ENCODE measurements at regions not wholly inside any gene's neighbourhood (a gene's known extent, or its start where the extent isn't known, plus 50 kb on each side); places are given as distances from the start of the nearest gene placed in this dataset.
A peak's percentile ranks its signal among the peaks of the same experiment; 100 is the strongest.

DNA sequence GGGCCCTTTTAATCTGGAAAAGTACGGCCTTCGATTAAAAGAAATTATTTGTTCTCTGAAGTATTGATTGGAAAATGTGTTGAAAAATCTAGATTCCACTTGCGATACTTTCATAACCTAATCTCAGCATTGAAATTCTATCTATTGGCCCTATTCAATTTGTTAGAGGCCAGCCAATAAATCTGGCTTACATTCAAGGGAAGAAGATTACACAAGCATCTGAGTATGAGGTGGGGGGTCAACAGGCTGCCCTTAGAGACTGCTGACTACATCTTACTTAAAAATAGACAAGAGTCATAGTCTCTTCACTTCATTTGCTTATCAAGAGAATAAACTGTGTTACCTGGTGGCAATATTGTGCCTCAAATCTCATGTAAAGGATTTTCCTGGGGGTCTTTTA, 248.0 kb upstream of the KCNIP4 start:
- H3K4me1 ChIP-seq = peaks cover 9% of the 10 kb centered on the region
- H3K27me3 ChIP-seq = no peaks in the 10 kb centered on the region
- no peaks in the 10 kb centered on the region for H4K20me1 ChIP-seq
- H3K27ac ChIP-seq = no peak overlapping the region
- no peak overlapping the region for H3K4me2 ChIP-seq
- no peak overlapping the region for H3K9ac ChIP-seq
- no peaks in the 10 kb centered on the region; the same call in 1 of the 2 replicates for H3K9me3 ChIP-seq
- no peak for TF ChIP-seq Cebpa-rat (IDR thresholded peaks at IDR 0.05)
- H3K36me3 ChIP-seq = no peaks in the 10 kb centered on the region
- no peak overlapping the region for H3K4me3 ChIP-seq

DNA sequence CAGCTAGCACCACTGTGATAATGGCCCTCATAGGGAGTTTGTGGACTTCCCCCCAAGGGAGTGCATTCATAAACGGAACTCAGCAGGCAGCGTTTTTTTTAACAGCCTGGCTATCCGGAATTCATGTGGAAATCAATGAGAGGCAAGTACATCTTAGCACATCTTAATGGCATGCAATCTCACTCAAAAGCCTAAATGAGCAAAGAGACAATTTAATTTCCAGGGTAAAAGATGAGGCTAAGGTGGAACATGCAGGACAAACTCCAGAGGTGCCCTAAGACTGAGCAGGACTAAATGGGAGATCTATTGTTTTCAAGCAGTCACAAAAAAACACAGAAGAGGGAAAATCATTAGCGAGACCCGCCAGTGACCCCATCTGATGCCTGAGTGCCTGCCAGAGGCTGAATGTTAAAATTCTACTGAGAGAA, 243.5 kb upstream of the KCNIP4 start:
- peak overlapping the region; percentile 51 for H3K4me2 ChIP-seq
- H4K20me1 ChIP-seq = no peaks in the 10 kb centered on the region
- H3K27me3 ChIP-seq = no peaks in the 10 kb centered on the region
- TF ChIP-seq Cebpa-rat (IDR thresholded peaks at IDR 0.05) = no peak
- no peak overlapping the region for H3K4me3 ChIP-seq
- peaks cover 10% of the 10 kb centered on the region for H3K4me1 ChIP-seq
- H3K9me3 ChIP-seq = no peaks in the 10 kb centered on the region; the same call in 1 of the 2 replicates
- no peaks in the 10 kb centered on the region for H3K36me3 ChIP-seq
- no peak overlapping the region for H3K27ac ChIP-seq
- H3K9ac ChIP-seq = no peak overlapping the region

DNA sequence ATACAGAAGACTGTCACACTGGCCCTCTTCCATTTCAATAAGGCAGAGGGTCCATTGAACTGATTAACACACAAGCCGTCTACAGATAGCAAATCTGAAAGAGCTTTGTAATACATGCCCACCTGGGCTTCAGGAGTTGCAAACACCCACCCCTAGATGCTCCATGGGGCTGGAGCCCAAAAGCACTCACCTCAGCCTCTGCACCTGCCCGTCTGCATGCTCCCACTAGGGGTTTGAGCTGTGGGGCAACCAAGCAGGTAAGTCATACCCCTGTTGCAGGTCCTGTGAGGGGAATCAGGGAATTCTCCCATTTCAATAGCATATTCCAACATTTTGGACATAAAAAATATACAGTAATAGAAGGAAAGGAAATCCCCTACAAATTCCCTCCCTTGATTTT, 243.0 kb upstream of the KCNIP4 start:
- TF ChIP-seq Cebpa-rat (IDR thresholded peaks at IDR 0.05) = no peak
- Histone ChIP-seq H4K20me1 (no peaks in the 10 kb centered on the region), H3K9me3 (no peaks in the 10 kb centered on the region; the same call in 1 of the 2 replicates), H3K9ac (no peak overlapping the region), H3K36me3 (no peaks in the 10 kb centered on the region), H3K4me1 (peaks cover 10% of the 10 kb centered on the region), H3K27me3 (no peaks in the 10 kb centered on the region), H3K4me3 (no peak overlapping the region), H3K4me2 (peak overlapping the region; percentile 51), H3K27ac (no peak overlapping the region)

DNA sequence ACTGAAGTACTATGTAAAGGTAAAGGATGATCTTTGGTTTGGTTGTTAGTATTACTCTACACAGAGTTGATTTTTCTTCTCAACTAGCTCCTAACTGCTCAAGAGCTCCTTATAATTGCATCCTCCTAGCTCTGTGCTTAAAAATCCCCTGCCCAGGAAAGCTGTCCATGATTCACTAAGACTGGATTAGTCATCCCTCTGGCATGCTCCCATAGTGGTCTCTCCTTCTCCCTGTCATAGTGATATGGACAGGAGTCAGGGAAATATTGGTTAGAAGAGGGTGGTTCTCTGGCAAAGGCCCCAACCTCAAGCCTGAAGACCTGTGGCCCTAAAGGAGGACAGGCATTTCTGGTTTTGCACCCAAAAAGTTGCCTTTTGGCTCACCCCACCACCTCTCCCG, 242.3 kb upstream of the KCNIP4 start:
- H3K27me3 ChIP-seq = no peaks in the 10 kb centered on the region
- H3K9me3 ChIP-seq = no peaks in the 10 kb centered on the region; the same call in 1 of the 2 replicates
- TF ChIP-seq Cebpa-rat (IDR thresholded peaks at IDR 0.05) = no peak
- H3K4me2 ChIP-seq = no peak overlapping the region
- H3K36me3 ChIP-seq = no peaks in the 10 kb centered on the region
- no peak overlapping the region for H3K27ac ChIP-seq
- peaks cover 10% of the 10 kb centered on the region for H3K4me1 ChIP-seq
- H3K9ac ChIP-seq = no peak overlapping the region
- no peaks in the 10 kb centered on the region for H4K20me1 ChIP-seq
- H3K4me3 ChIP-seq = no peak overlapping the region

DNA sequence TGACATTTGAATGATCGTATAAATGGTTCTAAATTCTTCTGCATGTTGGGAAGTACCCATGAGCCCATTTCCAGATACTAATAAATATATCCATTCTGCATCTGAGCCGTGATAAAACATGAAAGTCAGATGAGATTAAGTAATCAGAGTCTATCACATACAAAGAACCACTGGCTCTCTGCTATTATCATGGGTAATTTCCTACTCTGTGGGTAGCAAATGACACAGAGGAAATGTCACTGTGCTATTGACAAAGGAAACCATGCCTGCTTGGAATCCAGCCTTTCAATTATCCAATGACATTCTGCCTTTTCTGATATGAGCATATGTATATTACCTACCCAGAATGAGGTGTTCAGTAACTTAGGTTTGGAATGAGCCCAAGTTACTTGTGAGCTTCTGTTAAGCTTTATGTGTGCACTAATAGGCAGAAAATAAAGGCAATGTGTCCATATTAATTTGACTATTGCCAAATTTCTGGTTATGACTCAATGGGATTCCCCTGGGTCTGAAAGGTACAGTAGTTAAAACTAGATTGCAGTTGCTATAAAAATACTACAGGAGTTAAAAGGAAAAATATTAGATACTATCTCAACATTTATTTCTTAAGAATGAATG, 238.7 kb upstream of the KCNIP4 start:
- no peak for TF ChIP-seq Cebpa-rat (IDR thresholded peaks at IDR 0.05)
- Histone ChIP-seq H3K9ac (no peak overlapping the region), H3K4me2 (no peak overlapping the region), H3K27me3 (no peaks in the 10 kb centered on the region), H4K20me1 (no peaks in the 10 kb centered on the region), H3K36me3 (no peaks in the 10 kb centered on the region), H3K4me1 (peaks cover 9% of the 10 kb centered on the region), H3K4me3 (no peak overlapping the region), H3K27ac (no peak overlapping the region), H3K9me3 (no peaks in the 10 kb centered on the region)

DNA sequence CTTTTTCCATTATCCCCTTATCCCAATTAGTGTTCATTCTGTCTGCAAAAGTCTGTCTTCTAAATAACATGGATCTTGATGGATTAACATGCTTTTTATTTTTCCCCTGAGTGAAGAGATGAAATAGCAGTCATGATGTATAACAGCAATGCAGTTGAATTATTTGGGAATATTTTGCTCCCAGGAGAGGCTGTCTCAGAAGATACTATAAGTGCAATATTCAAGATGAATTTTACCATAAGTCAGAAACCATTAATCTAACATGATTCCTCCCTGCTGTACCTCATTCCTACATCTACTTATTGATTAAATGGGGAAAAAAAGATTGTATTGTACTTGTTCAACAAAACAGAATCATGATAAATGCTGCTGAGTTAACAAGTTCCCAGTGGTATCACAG, 233.2 kb upstream of the KCNIP4 start:
- no peak overlapping the region for H3K27ac ChIP-seq
- no peaks in the 10 kb centered on the region for H3K4me1 ChIP-seq
- no peaks in the 10 kb centered on the region for H3K36me3 ChIP-seq
- no peak overlapping the region for H3K4me3 ChIP-seq
- H3K9me3 ChIP-seq = peaks cover 3% of the 10 kb centered on the region
- TF ChIP-seq Cebpa-rat (IDR thresholded peaks at IDR 0.05) = no peak
- no peak overlapping the region for H3K9ac ChIP-seq
- no peaks in the 10 kb centered on the region for H4K20me1 ChIP-seq
- H3K27me3 ChIP-seq = no peaks in the 10 kb centered on the region
- no peak overlapping the region for H3K4me2 ChIP-seq

DNA sequence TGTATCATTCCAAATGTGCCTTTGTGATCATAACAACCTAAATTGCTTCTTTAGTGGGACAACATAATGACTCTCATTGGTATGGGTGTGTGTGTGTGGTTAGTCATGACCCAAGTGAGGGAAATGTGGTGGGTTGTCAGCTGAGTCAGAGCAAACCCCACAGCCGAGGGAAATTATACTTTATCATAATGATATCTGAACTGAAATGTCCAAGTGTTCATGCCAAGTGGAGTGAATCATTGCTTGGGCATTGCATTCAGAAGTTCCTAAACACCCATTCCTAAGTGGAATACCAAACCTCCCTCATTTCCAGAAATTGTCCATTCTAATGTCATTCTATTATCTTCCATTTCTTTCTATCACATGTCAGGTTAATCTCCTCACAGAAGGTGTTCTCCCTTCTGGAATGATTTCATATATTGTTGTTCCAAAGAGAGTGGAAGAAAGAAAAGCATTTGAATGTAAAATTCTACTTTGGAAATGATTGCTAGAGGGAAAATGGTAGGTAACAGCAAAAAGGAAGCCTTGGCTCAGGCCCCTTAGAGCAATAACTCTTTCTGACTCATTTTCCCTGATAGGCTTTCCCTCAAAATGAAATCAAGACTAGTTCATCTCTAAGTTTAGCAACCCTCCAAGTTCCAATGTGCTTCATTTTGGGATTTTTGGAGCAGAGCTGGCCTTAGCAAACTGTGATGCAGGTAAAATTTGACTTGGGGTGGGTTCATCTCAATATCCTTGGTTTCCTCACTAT, 230.7 kb upstream of the KCNIP4 start:
- H3K9me3 ChIP-seq = peaks cover 15% of the 10 kb centered on the region
- no peaks in the 10 kb centered on the region for H3K36me3 ChIP-seq
- H3K27me3 ChIP-seq = no peaks in the 10 kb centered on the region
- H3K4me2 ChIP-seq = no peak overlapping the region
- H4K20me1 ChIP-seq = no peaks in the 10 kb centered on the region
- no peaks in the 10 kb centered on the region for H3K4me1 ChIP-seq
- H3K4me3 ChIP-seq = no peak overlapping the region
- H3K9ac ChIP-seq = no peak overlapping the region
- no peak overlapping the region for H3K27ac ChIP-seq
- TF ChIP-seq Cebpa-rat (IDR thresholded peaks at IDR 0.05) = no peak

DNA sequence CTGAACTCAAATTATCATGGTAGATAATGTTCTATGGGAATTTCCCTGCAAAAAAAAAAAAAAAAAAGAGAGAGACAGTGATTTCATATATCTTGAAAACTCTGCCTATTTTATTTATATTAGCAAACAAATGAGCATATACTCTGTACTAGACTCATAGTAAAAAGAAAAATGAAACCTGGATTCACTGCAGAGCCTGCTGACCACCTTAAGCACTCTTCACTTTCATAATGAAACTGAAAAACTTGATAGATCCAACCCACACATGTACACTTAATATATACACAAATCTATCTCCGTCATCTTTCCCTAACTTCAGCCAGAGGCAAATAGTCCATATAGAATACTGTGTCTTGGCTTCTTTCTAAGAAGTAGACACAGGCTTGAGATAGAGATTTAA, 226.1 kb upstream of the KCNIP4 start:
- Histone ChIP-seq H4K20me1 (no peaks in the 10 kb centered on the region), H3K27ac (no peak overlapping the region), H3K4me1 (no peaks in the 10 kb centered on the region), H3K9ac (no peak overlapping the region), H3K27me3 (no peaks in the 10 kb centered on the region), H3K36me3 (no peaks in the 10 kb centered on the region), H3K4me2 (no peak overlapping the region), H3K4me3 (no peak overlapping the region), H3K9me3 (peaks cover 15% of the 10 kb centered on the region)
- no peak for TF ChIP-seq Cebpa-rat (IDR thresholded peaks at IDR 0.05)

DNA sequence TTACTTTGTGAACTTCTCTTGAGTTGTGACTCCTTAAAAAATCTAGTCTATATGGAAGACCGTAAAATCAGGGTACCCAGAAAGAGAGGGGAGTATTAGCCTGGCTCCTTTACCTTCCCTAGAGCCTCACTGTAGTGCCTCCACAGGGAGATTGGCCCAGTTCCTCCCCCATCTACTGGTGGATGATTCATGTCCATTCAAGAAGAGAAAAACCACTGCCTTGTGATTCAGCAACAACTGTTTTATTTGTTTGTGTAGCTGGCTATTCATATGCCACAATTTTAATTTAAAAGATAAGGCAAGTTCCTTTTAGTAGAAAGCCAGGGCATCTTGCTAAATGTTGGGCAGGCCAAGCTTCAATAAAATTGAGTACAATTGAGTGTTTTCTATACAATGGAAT, 221.8 kb upstream of the KCNIP4 start:
- no peaks in the 10 kb centered on the region for H3K36me3 ChIP-seq
- no peak overlapping the region for H3K4me2 ChIP-seq
- no peaks in the 10 kb centered on the region for H3K4me1 ChIP-seq
- no peak overlapping the region for H3K4me3 ChIP-seq
- no peaks in the 10 kb centered on the region for H4K20me1 ChIP-seq
- no peaks in the 10 kb centered on the region for H3K27me3 ChIP-seq
- no peaks in the 10 kb centered on the region for H3K9me3 ChIP-seq
- no peak for TF ChIP-seq Cebpa-rat (IDR thresholded peaks at IDR 0.05)
- H3K9ac ChIP-seq = no peak overlapping the region
- H3K27ac ChIP-seq = no peak overlapping the region

DNA sequence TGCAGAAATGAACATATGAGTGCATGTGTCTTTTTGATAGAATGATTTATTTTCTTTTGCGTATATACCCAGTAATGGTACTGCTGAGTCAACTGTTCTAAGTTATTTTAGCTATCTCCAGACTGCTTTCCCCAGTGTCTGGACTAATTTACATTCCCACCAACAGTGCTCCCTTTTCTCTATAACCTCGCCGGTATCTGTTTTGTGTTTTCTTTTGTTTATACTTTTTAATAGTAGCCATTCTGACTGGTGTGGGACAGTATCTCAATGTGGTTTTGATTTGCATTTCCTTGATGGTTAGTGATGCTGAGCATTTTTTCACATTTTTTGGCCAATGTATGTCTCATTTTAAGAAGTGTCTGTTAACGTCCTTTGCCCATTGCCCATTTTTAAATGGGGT, 218.6 kb upstream of the KCNIP4 start:
- no peak overlapping the region for H3K27ac ChIP-seq
- no peaks in the 10 kb centered on the region for H4K20me1 ChIP-seq
- H3K27me3 ChIP-seq = no peaks in the 10 kb centered on the region
- no peak for TF ChIP-seq Cebpa-rat (IDR thresholded peaks at IDR 0.05)
- no peak overlapping the region for H3K9ac ChIP-seq
- no peak overlapping the region for H3K4me3 ChIP-seq
- H3K9me3 ChIP-seq = no peaks in the 10 kb centered on the region
- H3K36me3 ChIP-seq = no peaks in the 10 kb centered on the region
- no peaks in the 10 kb centered on the region for H3K4me1 ChIP-seq
- no peak overlapping the region for H3K4me2 ChIP-seq

All from BLaER1 (cell line).